Panc1 (cell line): ENCODE measurements at regions not wholly inside any gene's neighbourhood (a gene's known extent, or its start where the extent isn't known, plus 50 kb on each side); places are given as distances from the start of the nearest gene placed in this dataset.

Experiments
- POLR2AphosphoS5 ChIP-seq: IDR thresholded peaks from 2 replicates; pipeline ENCODE4 v1.6.1; 2012; ENCODE audit warnings: mild to moderate bottlenecking, low read depth, low read length, moderate library complexity
- TCF7L2 ChIP-seq: IDR thresholded peaks from 2 replicates; pipeline ENCODE4 v1.6.1; 2011; ENCODE audit warnings: mild to moderate bottlenecking, low read depth, low read length, inconsistent platforms
- TF ChIP-seq, protein P1 (sequence below): fragments of 450-650 bp; IDR thresholded peaks from 2 replicates; pipeline ENCODE4 v1.5.1; 2017; ENCODE audit warnings: mild to moderate bottlenecking

DNA sequence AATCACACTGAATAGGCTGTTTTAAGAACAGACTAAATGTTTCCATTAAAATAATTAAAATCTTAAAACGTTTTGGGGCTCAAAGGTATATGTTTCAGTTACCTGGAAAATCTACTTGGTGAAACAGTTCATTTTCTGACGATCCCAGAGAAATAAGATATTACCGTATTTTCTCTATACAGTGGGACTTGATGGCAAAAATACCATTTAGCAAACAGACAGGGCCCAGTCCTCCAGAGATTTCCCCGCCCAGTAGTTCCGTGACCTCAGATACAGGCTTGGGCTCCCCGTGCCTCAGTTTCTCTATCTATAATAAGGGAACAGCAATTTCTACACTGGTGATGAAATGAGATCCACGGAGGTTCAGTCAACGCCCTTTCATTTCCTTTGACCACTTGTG, 304.4 kb downstream of the VRK1 start:
- TF ChIP-seq, protein P1, sequence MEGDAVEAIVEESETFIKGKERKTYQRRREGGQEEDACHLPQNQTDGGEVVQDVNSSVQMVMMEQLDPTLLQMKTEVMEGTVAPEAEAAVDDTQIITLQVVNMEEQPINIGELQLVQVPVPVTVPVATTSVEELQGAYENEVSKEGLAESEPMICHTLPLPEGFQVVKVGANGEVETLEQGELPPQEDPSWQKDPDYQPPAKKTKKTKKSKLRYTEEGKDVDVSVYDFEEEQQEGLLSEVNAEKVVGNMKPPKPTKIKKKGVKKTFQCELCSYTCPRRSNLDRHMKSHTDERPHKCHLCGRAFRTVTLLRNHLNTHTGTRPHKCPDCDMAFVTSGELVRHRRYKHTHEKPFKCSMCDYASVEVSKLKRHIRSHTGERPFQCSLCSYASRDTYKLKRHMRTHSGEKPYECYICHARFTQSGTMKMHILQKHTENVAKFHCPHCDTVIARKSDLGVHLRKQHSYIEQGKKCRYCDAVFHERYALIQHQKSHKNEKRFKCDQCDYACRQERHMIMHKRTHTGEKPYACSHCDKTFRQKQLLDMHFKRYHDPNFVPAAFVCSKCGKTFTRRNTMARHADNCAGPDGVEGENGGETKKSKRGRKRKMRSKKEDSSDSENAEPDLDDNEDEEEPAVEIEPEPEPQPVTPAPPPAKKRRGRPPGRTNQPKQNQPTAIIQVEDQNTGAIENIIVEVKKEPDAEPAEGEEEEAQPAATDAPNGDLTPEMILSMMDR = no peak
- no peak for TF ChIP-seq TCF7L2
- TF ChIP-seq POLR2AphosphoS5 = no peak
